ENCODE measurements at regions not wholly inside any gene's neighbourhood (a gene's known extent, or its start where the extent isn't known, plus 50 kb on each side); places are given as distances from the start of the nearest gene placed in this dataset.

GRCh38 chr10:25743832-25744231 is 190.2 kb upstream of the MYO3A start:
- TF ChIP-seq CTCF (conservative IDR thresholded peaks at IDR 0.05) (no peak), ZFX (IDR thresholded peaks at IDR 0.05) (no peak)

All from C4-2B (cell line).